GM12891 (cell line): ENCODE measurements at regions not wholly inside any gene's neighbourhood (a gene's known extent, or its start where the extent isn't known, plus 50 kb on each side); places are given as distances from the start of the nearest gene placed in this dataset.
"Not testable (repeated sequence)": the region's sequence is repeated elsewhere in the genome, so short reads cannot be mapped to it uniquely, and the experiment has no call there.

Experiments used
- DNase-seq: peaks from one replicate; pipeline ENCODE4 v3.0.0; 2011; ENCODE audit warnings: low spot score; ENCODE audit not compliant: insufficient read length
- FAIRE-seq: peaks from 2 replicates; lab custom pipeline; 2011; peaks lifted over from hg19 to GRCh38; lab: Jason Lieb, UNC
- PAX5 ChIP-seq: IDR thresholded peaks from 2 replicates; pipeline ENCODE4 v1.6.1; 2011; ENCODE audit warnings: low read length, moderate library complexity, mild to moderate bottlenecking; ENCODE audit not compliant: insufficient read depth, severe bottlenecking
- POLR2A ChIP-seq: IDR thresholded peaks from 2 replicates; pipeline ENCODE4 v1.6.1; 2011; ENCODE audit warnings: low read depth, low read length, control low read depth
- POLR2AphosphoS5 ChIP-seq: IDR thresholded peaks from 2 replicates; pipeline ENCODE4 v1.6.1; 2011; ENCODE audit warnings: low read depth, low read length, control low read depth
- POU2F2 ChIP-seq: IDR thresholded peaks from 2 replicates; pipeline ENCODE4 v1.6.1; 2011; ENCODE audit warnings: low read depth, mild to moderate bottlenecking, control low read depth, low read length, moderate library complexity
- SPI1 ChIP-seq: IDR thresholded peaks from 2 replicates; pipeline ENCODE4 v1.6.1; 2011; ENCODE audit warnings: low read depth, low read length, control low read depth
- TAF1 ChIP-seq: IDR thresholded peaks from 2 replicates; pipeline ENCODE4 v1.6.1; 2011; ENCODE audit warnings: low read depth, low read length, control low read depth

DNA sequence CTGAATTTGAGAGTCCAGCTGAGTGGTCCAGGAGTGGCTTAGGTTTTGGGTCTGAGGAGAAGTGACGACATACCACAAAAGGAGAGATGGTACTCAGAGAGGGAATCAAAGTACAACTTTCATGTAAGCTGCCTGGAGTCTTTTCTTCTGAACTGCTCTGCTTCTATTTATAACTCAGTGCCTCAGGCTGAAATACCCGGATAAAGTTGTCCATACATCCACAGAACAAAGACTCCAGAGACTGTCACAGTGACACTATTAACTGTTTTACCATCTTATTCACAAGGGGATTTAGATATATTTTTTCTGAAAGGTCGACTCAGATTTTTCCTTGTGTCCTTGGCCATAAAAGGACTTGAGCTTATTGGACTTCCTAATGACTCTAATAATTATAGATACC is 264.3 kb upstream of the DNAJC19 start:
- FAIRE-seq (no peak), DNase-seq (no peak)
- TF ChIP-seq POU2F2, result no peak
- no peak for TF ChIP-seq POLR2A
- no peak for TF ChIP-seq TAF1
- TF ChIP-seq POLR2AphosphoS5, result no peak
- TF ChIP-seq SPI1, result no peak
- no peak for TF ChIP-seq PAX5

DNA sequence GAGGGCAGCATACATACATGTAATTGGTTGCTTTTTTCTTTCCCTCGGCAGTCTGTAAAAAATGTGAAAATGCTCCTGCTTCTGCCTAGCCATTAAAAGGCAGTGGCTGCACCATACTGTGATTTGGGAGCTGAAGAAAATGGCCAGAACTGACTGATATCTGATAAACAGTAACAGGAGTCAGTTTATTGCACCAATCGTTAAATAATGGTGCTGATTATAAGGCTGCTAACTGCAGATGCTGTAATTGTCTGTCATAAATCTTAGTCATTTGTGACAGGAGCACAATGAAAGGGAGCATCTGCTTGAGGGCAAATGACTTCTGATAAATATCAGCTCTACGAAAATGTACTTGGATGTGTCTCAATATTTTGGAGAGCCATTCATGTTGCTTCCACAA is 263.1 kb upstream of the DNAJC19 start:
- FAIRE-seq, result no peak
- DNase-seq, result no peak
- TF ChIP-seq PAX5 (no peak), POU2F2 (no peak), SPI1 (no peak), TAF1 (no peak), POLR2AphosphoS5 (no peak), POLR2A (no peak)

DNA sequence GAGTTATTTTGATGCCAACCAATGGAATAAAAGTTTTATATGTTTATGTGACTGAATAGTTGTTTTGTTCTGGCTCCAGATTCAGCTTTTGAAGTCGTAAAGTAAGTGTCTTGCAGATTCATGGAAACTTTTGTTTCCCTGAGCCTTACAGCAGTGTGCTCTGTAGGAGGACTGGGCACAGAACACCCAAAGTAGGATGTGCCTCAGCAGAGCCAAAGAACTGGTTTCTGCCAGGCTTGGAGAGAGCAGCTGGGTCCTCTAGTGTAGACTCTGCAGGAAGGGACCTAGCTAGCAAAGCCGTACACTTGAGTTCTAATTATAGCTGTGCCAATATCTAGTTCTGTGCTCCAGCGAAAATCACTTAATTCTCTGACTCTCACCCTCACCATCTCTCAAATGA is 261.2 kb upstream of the DNAJC19 start:
- no peak for DNase-seq
- TF ChIP-seq POU2F2 (no peak), TAF1 (no peak), POLR2A (no peak), SPI1 (no peak), PAX5 (no peak), POLR2AphosphoS5 (no peak)
- FAIRE-seq, result no peak

DNA sequence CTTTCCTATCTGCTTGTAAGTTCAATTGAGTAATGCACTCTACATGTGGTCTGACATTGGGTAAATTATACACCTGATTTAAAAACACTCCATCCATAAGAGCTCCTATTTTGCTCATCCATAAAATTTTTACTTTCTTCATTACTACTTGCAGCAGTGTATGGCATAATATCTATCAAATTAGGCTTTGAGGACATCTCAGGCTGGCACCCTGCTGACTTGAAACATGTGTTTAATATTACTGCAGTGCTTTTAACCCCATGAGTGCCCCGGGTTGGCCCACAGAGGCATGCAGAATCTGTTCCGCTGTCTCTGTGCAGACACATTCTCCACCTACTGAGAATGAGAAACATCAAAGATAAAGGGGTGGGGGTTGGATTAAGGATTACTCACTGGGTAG is 249.9 kb upstream of the DNAJC19 start:
- no peak for DNase-seq
- TF ChIP-seq TAF1, result no peak
- TF ChIP-seq POLR2AphosphoS5, result no peak
- no peak for TF ChIP-seq PAX5
- no peak for TF ChIP-seq POU2F2
- TF ChIP-seq POLR2A, result no peak
- TF ChIP-seq SPI1, result no peak
- no peak for FAIRE-seq

DNA sequence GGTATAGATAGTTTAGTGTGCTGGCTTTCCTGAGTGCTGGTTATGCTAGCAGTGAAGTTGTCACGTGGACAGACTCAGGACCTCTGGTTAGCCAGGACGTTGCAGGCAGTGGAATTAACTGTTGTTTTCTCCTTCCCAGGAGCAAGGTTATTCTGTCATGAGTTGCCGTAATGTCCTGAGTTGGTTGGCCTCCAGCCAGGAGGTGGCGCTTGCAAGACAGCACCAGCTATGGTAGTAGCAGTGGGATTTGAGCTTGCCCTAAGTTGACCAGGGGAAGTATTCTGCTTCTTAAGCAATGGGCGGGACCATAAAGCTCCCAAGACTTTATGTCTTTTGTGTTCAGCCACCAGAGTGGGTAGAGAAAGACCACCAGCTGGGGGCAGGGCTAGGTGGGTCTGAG is 240.7 kb upstream of the DNAJC19 start:
- DNase-seq, result no peak
- TF ChIP-seq POLR2AphosphoS5, result no peak
- no peak for TF ChIP-seq TAF1
- no peak for TF ChIP-seq POLR2A
- TF ChIP-seq SPI1, result no peak
- no peak for TF ChIP-seq POU2F2
- no peak for TF ChIP-seq PAX5
- no peak for FAIRE-seq

DNA sequence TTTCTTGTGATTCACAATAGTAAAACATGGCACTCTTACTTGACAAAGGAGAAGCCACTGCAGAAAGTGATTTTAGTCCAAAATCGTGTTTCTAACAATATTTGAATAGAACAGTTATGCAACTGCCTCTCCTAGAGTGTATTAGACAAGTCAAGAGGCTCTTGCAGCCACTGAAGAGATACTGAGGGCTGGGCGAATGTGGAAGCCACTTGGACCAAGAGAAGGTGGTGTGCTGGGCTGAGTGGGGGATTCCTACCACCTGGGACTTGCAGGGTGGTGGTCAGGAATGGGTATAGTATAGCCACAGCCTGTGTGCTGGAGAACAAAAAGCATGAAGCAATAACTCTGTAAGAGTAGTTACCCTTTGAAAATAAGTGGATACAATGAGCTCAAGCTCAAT is 223.8 kb upstream of the DNAJC19 start:
- DNase-seq, result no peak
- FAIRE-seq, result no peak
- TF ChIP-seq POU2F2 (no peak), SPI1 (no peak), TAF1 (no peak), PAX5 (no peak), POLR2AphosphoS5 (no peak), POLR2A (no peak)

DNA sequence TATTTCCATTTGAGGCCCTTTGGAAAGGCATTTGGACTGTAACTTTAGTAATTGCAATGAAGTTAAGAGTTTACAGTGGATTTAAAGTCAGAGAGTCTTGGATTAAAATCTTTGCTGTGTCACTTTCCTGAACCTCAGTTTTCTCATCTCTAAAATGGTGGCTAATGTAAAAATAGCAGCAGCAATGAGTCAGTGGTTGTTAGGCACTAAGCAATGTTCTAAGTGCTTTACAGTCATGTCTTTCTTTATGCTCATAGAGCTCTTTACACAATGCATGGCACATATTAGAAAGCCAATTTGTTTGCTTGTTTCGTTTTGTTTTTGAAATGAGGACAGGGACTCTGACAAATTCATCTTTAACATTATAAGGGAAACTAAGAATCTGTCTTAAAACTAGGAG is 222.7 kb upstream of the DNAJC19 start:
- DNase-seq (no peak), FAIRE-seq (no peak)
- TF ChIP-seq POLR2A (no peak), PAX5 (no peak), POLR2AphosphoS5 (no peak), TAF1 (no peak), POU2F2 (no peak), SPI1 (no peak)

DNA sequence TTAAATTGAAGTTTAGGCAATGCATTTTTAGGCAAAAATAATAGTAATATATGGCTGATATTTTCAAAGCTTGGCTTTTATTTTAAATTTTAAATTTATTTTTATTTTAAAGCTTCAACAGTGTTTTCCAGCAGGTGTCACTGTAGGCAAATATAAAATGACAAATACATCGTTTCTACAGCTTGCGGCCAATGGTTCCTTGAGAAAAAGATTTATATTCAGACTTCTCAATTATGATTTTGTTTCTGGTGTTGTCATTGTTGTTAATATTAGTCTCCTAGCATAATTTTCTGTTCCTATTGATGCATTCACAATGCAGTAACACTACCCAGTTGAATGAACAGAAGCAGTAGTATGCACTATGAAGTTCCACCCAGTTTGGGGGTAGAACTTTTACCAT is 220.7 kb upstream of the DNAJC19 start:
- TF ChIP-seq POLR2A, result no peak
- TF ChIP-seq POLR2AphosphoS5, result no peak
- TF ChIP-seq POU2F2, result no peak
- DNase-seq, result no peak
- FAIRE-seq, result no peak

DNA sequence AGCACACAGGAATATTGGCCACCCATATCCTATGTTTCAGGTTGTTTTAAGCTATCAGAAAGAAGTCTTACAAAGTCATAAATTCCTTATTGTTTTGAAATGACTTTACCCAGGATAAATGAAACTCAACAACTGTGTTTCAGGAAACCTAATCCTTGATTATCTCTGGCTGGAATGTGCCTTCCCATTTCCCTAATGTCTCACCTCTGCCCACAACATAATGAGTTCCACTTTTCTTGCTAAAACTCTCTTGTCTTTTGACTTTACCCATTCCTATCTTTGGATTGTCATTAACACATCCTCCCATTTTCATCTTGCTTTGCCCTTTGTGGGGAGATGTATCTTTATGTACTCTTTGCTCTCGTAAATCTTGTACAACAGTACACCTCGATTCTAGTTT is 200.0 kb upstream of the DNAJC19 start:
- no peak for TF ChIP-seq TAF1
- TF ChIP-seq POLR2A, result no peak
- TF ChIP-seq POLR2AphosphoS5, result no peak
- TF ChIP-seq PAX5, result no peak
- no peak for TF ChIP-seq POU2F2
- TF ChIP-seq SPI1, result no peak
- no peak for DNase-seq
- FAIRE-seq, result no peak

DNA sequence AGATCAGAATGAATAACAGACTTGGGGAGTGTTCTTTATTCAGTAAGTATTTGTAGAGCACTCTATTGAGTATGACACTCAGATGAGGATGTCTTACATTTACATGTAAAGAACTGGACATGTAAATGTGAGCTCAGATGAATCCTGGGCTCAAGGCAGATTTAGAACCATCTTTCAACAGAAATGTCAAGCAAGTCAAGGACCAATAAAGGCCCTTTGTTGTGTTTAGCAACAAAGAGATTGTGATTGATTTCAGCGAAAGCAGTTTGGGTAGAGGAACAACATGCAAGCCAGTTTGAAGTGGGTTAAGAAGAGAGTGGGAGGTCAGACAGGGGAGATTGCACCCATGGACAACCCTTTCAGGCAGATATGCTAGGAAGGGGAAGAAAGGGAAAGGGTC is 194.2 kb upstream of the DNAJC19 start:
- DNase-seq (no peak), FAIRE-seq (no peak)
- TF ChIP-seq PAX5 (no peak), POLR2A (no peak), SPI1 (no peak), POU2F2 (no peak), TAF1 (no peak), POLR2AphosphoS5 (no peak)

DNA sequence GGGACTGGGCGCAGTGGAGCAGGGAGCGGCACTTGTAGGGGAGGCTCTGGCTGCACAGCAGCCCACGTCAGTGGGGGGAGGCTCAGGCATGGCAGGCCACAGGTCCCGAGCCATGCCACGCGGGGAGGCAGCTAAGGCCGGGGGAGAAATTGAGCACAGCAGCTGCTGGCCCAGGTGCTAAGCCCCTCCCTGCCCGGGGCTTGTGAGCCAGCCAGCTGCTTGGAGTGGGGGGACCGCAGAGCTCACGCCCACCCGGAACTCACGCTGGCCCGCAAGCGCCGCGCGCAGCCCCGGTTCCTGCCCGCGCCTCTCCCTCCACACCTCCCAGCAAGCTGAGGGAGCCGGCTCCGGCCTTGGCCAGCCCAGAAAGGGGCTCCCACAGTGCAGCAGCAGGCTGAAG is 193.5 kb upstream of the DNAJC19 start:
- FAIRE-seq, DNase-seq: not testable (repeated sequence)
